Smooth muscle cell (in vitro differentiated cells): ENCODE measurements at regions not wholly inside any gene's neighbourhood (a gene's known extent, or its start where the extent isn't known, plus 50 kb on each side); places are given as distances from the start of the nearest gene placed in this dataset.
A peak's percentile ranks its signal among the peaks of the same experiment; 100 is the strongest.

Experiments
- DNase-seq: peaks from one replicate; lab custom pipeline; 2025; ENCODE audit not compliant: unreplicated experiment; lab: John Stamatoyannopoulos, UW
- H2AFZ ChIP-seq: fragments of 200-600 bp; sonication (generic); 2 replicates; pipeline ENCODE4 v1.6.0; 2016; ENCODE audit warnings: antibody characterized with exemption, low read depth, mild to moderate bottlenecking
- H3F3A ChIP-seq: fragments of 200-600 bp; sonication (generic); 2 replicates; pipeline ENCODE4 v1.6.0; 2017; ENCODE audit warnings: antibody characterized with exemption, low read depth
- H3K27ac ChIP-seq: fragments of 200-600 bp; sonication (generic); 2 replicates; pipeline ENCODE4 v1.5.1; 2016; ENCODE audit warnings: low read depth, mild to moderate bottlenecking
- H3K27me3 ChIP-seq: fragments of 200-600 bp; sonication (generic); 2 replicates; pipeline ENCODE4 v1.6.1; 2016; ENCODE audit warnings: low read depth, mild to moderate bottlenecking
- H3K36me3 ChIP-seq: fragments of 200-600 bp; sonication (generic); 2 replicates; pipeline ENCODE4 v1.5.1; 2016; ENCODE audit warnings: low read depth
- H3K4me1 ChIP-seq: fragments of 200-600 bp; sonication (generic); 2 replicates; pipeline ENCODE4 v1.5.1; 2016; ENCODE audit warnings: low read depth
- H3K4me2 ChIP-seq: fragments of 200-600 bp; sonication (generic); 2 replicates; pipeline ENCODE4 v1.6.0; 2016; ENCODE audit warnings: mild to moderate bottlenecking
- H3K4me3 ChIP-seq: fragments of 200-600 bp; sonication (generic); 2 replicates; pipeline ENCODE4 v1.5.1; 2016; ENCODE audit warnings: mild to moderate bottlenecking
- H3K79me2 ChIP-seq: fragments of 200-600 bp; sonication (generic); 2 replicates; pipeline ENCODE4 v1.6.0; 2016; ENCODE audit warnings: low read depth, mild to moderate bottlenecking
- H3K9ac ChIP-seq: fragments of 200-600 bp; sonication (generic); 2 replicates; pipeline ENCODE4 v1.6.0; 2016; ENCODE audit warnings: low read depth
- H3K9me3 ChIP-seq: fragments of 200-600 bp; sonication (generic); replicated peaks from 2 replicates; pipeline ENCODE4 v1.5.1; 2016; ENCODE audit warnings: low read depth
- H4K20me1 ChIP-seq: fragments of 200-600 bp; sonication (generic); 2 replicates; pipeline ENCODE4 v1.6.0; 2016; ENCODE audit warnings: low read depth
- CTCF ChIP-seq: fragments of 200-600 bp; sonication (generic); IDR thresholded peaks from 2 replicates; pipeline ENCODE4 v1.5.1; 2017; ENCODE audit warnings: borderline replicate concordance, mild to moderate bottlenecking, antibody characterized with exemption; ENCODE audit not compliant: insufficient read depth, poor library complexity, severe bottlenecking
- WGBS: methylation state at CpG from one replicate; pipeline ENCODE4 v1.1.7; 2016; ENCODE audit warnings: low lambda C conversion rate; 5-methylcytosine and 5-hydroxymethylcytosine counted together

GRCh38 chr2:181788897-181789555, 102.5 kb upstream of the ITPRID2 start:
- 93% methylated on average over 3 of the region's 3 CpGs for WGBS
- Histone ChIP-seq H3K9ac (no peak overlapping the region), H3K4me1 (peaks cover 5% of the 10 kb centered on the region)

DNA sequence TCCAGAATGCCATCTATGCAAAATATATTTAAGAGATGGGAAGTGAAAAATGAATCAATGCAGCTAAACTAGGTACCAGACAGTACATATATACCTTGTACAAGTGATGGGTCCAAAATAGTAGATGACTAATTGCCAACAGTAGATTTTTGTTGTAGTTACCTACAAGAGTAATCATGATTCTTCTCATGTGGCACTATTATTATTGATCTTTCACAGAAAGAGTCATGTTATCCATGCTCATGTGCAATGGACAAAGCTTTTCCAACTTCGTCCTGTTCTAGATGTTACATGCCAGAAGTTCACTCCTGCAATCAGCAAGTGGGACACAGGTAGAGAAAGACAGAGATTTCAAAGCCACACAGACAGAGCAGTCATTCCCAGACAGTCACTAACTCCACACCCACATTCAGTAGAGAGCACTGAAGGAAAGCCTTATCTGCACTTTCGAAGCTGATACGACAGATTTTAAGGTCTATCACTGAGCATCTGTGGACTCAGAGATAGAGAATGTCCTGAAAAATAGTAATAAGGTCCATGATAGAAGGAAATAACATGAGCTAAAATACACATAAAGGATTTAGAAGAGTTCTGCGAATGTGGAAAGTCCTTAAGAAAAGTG, 101.6 kb upstream of the ITPRID2 start:
- H3K27me3 ChIP-seq = no peaks in the 10 kb centered on the region
- no peaks in the 10 kb centered on the region for H3K4me1 ChIP-seq
- peak overlapping the region; percentile 16 for H3K4me2 ChIP-seq
- DNase-seq = no peak
- H3K9me3 ChIP-seq = no peaks in the 10 kb centered on the region
- no peaks in the 10 kb centered on the region for H3K79me2 ChIP-seq
- H2AFZ ChIP-seq = no peak overlapping the region
- no peak overlapping the region for H3K4me3 ChIP-seq
- peaks cover 5% of the 10 kb centered on the region for H3F3A ChIP-seq
- H4K20me1 ChIP-seq = no peaks in the 10 kb centered on the region
- no peak for TF ChIP-seq CTCF
- no peaks in the 10 kb centered on the region for H3K36me3 ChIP-seq
- H3K9ac ChIP-seq = peak overlapping the region; percentile 76
- 58% methylated on average over 4 of the region's 4 CpGs for WGBS
- H3K27ac ChIP-seq = peak overlapping the region; percentile 94

More at GRCh38 chr2:181788897-181789555, 102.5 kb upstream of the ITPRID2 start:
- no peaks in the 10 kb centered on the region for H4K20me1 ChIP-seq
- no peak for TF ChIP-seq CTCF
- peak overlapping the region; percentile 94 for H3K27ac ChIP-seq
- H3K36me3 ChIP-seq = no peaks in the 10 kb centered on the region
- H3K79me2 ChIP-seq = no peaks in the 10 kb centered on the region
- no peak overlapping the region for H3K4me3 ChIP-seq
- H2AFZ ChIP-seq = no peak overlapping the region
- H3K9me3 ChIP-seq = no peaks in the 10 kb centered on the region
- peaks cover 10% of the 10 kb centered on the region for H3F3A ChIP-seq
- no peak overlapping the region for H3K4me2 ChIP-seq
- no peak for DNase-seq
- H3K27me3 ChIP-seq = no peaks in the 10 kb centered on the region

DNA sequence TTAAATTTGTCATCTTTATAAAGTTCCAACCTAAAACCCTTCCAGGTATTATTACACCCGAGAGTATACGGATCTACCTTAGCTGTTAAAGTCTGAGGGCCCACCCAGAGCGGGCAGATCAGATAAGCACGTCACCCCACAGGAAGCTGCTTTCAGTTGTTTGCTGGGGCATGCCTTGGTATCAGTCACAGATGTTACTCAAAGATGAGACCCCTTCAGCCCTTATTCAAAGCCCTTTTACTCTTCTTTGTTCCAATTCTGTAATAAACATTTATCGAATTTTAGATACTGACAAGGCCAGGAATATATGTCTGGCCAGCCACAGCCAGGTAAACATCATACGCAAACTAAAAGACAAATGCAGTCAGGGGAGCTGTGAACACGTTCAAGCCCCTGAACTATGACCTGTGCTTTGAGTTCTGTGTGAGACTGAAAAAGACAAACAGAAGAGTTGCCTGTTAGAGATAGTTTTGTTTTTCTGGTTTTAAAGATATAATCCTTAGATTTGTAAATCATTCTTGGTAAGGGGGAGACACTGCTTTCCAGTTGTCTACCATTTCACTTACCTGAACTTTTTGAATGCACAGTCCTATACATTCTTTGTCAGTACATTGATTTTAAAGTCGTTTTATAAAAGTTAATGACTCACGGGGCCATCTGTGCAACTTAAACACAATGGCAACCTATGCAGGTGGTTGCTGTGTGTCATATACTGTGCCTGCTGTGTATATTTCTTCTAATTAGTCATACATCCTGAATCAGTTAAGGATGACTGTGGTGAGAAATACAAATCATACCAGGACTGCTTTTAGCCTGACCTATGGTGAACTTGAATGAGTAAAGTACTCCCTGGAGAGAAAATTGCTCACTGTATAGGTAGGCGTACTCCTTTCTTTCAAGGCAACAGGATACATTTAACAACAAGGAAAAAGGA, 100.5 kb upstream of the ITPRID2 start:
- no peaks in the 10 kb centered on the region for H3K4me1 ChIP-seq
- no peak for DNase-seq
- TF ChIP-seq CTCF = no peak
- H3K4me2 ChIP-seq = peak overlapping the region; percentile 34
- no peaks in the 10 kb centered on the region for H3K79me2 ChIP-seq
- peak overlapping the region; percentile 76 for H3K9ac ChIP-seq
- H3K4me3 ChIP-seq = no peak overlapping the region
- no peaks in the 10 kb centered on the region for H4K20me1 ChIP-seq
- WGBS = 66% methylated on average over 10 of the region's 10 CpGs
- H3K36me3 ChIP-seq = no peaks in the 10 kb centered on the region
- H3K27ac ChIP-seq = peak overlapping the region; percentile 94
- H3K27me3 ChIP-seq = no peaks in the 10 kb centered on the region
- H3K9me3 ChIP-seq = no peaks in the 10 kb centered on the region
- H2AFZ ChIP-seq = no peak overlapping the region
- H3F3A ChIP-seq = peaks cover 5% of the 10 kb centered on the region
